ENCODE measurements at regions not wholly inside any gene's neighbourhood (a gene's known extent, or its start where the extent isn't known, plus 50 kb on each side); places are given as distances from the start of the nearest gene placed in this dataset.

- TF ChIP-seq PREB (CRISPR knock-in tag; IDR thresholded peaks at IDR 0.05) (no peak), MECOM (CRISPR knock-in tag; IDR thresholded peaks at IDR 0.05) (no peak), U2AF2 (optimal IDR thresholded peaks at IDR 0.05; ENCODE audit: low read depth, low read length) (no peak), HDAC3 (IDR thresholded peaks at IDR 0.05; ENCODE audit: borderline replicate concordance, partially characterized antibody) (no peak), ZC3H8 (IDR thresholded peaks at IDR 0.05) (no peak), MAFG (tag; conservative IDR thresholded peaks at IDR 0.05) (0 out of 2 replicates have a peak, but pooled peaks have one; percentile 21), PRMT5 (CRISPR knock-in tag; IDR thresholded peaks at IDR 0.05) (no peak), ZNF316 (IDR thresholded peaks at IDR 0.05) (peak; percentile 46), ILK (tag; IDR thresholded peaks at IDR 0.05; ENCODE audit: borderline replicate concordance, low read depth) (no peak), BDP1 (IDR thresholded peaks at IDR 0.05; ENCODE audit: insufficient read depth, insufficient read length) (no peak)
These were observed 291.1 kb upstream of the CLEC14A start (continued) for GRCh38 chr14:38546932-38547551.

DNA sequence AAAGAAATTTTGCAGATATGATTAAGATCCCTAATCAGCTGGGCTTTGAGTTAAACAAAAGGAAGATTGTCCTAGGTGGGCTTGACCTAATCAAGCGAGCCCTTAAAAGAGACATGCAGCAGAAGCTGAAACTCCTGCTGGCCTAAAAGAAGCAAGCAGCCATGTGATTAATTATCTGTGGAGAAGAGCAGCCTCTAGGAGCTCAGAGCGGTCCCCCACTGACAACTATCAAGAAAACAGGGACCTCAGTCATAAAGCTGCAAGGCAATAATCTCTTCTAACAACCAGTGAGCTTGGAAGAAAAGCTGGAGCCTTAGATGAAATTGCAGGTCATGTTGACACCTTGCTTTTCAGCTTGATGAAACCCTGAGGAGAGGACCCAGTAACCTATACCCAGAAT lies 288.9 kb upstream of the CLEC14A start:
- ATAC-seq = no peak
- TF ChIP-seq ZFP91 (CRISPR knock-in tag; IDR thresholded peaks at IDR 0.05) = no peak
- no peak for TF ChIP-seq BMI1 (IDR thresholded peaks at IDR 0.05; ENCODE audit: low read length)
- no peak for TF ChIP-seq DNMT1 (IDR thresholded peaks at IDR 0.05)
- no peak for TF ChIP-seq SRSF1 (IDR thresholded peaks at IDR 0.05; ENCODE audit: low read depth, low read length)
- TF ChIP-seq KLF10 (CRISPR knock-in tag; IDR thresholded peaks at IDR 0.05) = no peak
- no peak for TF ChIP-seq POLR2A (conservative IDR thresholded peaks at IDR 0.05)
- no peak for TF ChIP-seq ETV6 (IDR thresholded peaks at IDR 0.05; ENCODE audit: borderline replicate concordance in 1 of 2, low read depth in 2 of 2, low read length in 1 of 2)
- no peak for TF ChIP-seq ETV6 (CRISPR knock-in tag; IDR thresholded peaks at IDR 0.05; ENCODE audit: borderline replicate concordance)
- TF ChIP-seq RBM15 (IDR thresholded peaks at IDR 0.05; ENCODE audit: insufficient read depth, low read length) = no peak
- TF ChIP-seq LEF1 (IDR thresholded peaks at IDR 0.05) = no peak
- TF ChIP-seq CTBP1 (IDR thresholded peaks at IDR 0.05; ENCODE audit: borderline replicate concordance) = no peak
- TF ChIP-seq ZNF584 (CRISPR knock-in tag; IDR thresholded peaks at IDR 0.05; ENCODE audit: low read depth) = no peak

More for the DNA sequence above, 288.9 kb upstream of the CLEC14A start:
- Histone ChIP-seq H3K27ac (ENCODE audit: extremely low read depth, low read depth, low read length) (no peak overlapping the region), H3K4me3 (no peak overlapping the region), H3K9ac (ENCODE audit: insufficient read depth in 1 of 2, low read depth in 2 of 2, low read length in 2 of 2) (no peak overlapping the region), H2AFZ (ENCODE audit: low read depth, low read length) (no peak overlapping the region), H3K9me3 (replicated peaks; ENCODE audit: control insufficient read depth, insufficient read depth, low read depth, low read length) (no peaks in the 10 kb centered on the region), H3K27me3 (ENCODE audit: control insufficient read depth in 2 of 2, insufficient read depth in 2 of 2, low read length in 2 of 2) (no peaks in the 10 kb centered on the region), H3K4me1 (replicated peaks in 1 of 2; ENCODE audit: control insufficient read depth in 2 of 2, insufficient read depth in 2 of 2, low read length in 2 of 2) (no peaks in the 10 kb centered on the region), H3K4me2 (ENCODE audit: insufficient read depth, low read length) (no peak overlapping the region), H3K79me2 (ENCODE audit: control insufficient read depth, insufficient read depth, low read length) (no peaks in the 10 kb centered on the region), H3K9me1 (ENCODE audit: control insufficient read depth, insufficient read depth, low read length) (no peaks in the 10 kb centered on the region), H3K36me3 (ENCODE audit: control insufficient read depth, insufficient read depth, low read length) (no peaks in the 10 kb centered on the region), H4K20me1 (replicated peaks; ENCODE audit: control insufficient read depth, insufficient read depth, low read length) (no peaks in the 10 kb centered on the region)
- intact Hi-C loops (cut with micrococcal nuclease) (no loop called here), in situ Hi-C loops (cut with MboI) (no loop called here)
- no peak for DNase-seq (ENCODE audit: extremely low read depth in 1 of 4, low spot score in 3 of 4)
- BruUV-seq (replicated peaks) = no TSS peak
- CTCF ChIA-PET (ENCODE audit: low intra/inter-chr PET ratio) = no interaction called here
- FAIRE-seq = no peak
- POLR2A ChIA-PET = no interaction called here
- WGBS (ENCODE audit: insufficient coverage, low coverage, missing lambda C conversion rate) = 3% methylated on average over 2 of the region's 2 CpGs
